Tibial nerve (tissue), 4 donors: ENCODE measurements at regions not wholly inside any gene's neighbourhood (a gene's known extent, or its start where the extent isn't known, plus 50 kb on each side); places are given as distances from the start of the nearest gene placed in this dataset.

ENCODE experiments used
- DNase-seq, 2 donors: peaks; one replicate each; pipeline ENCODE4 v3.0.0-alpha.2; 2019; ENCODE audit warnings: low spot score in 2 of 2
- H3K27ac ChIP-seq, 4 donors: fragments of 200-600 bp; sonication (generic) in 3 of 4; one replicate each; pipeline ENCODE4 v1.5.1; 2017 to 2019; ENCODE audit warnings: mild to moderate bottlenecking in 1 of 4
- H3K27me3 ChIP-seq, 2 donors: fragments of 200-600 bp; sonication (generic) in 1 of 2; one replicate each; pipeline versions ENCODE4 v1.5.1 to v1.6.0; 2017 to 2019
- H3K36me3 ChIP-seq, 3 donors: fragments of 200-600 bp; sonication (generic); one replicate each; pipeline ENCODE4 v1.5.1; 2018 to 2019
- H3K4me1 ChIP-seq, 4 donors: fragments of 200-600 bp; sonication (generic) in 3 of 4; one replicate each; pipeline ENCODE4 v1.5.1; 2017 to 2019
- H3K4me3 ChIP-seq, 4 donors: fragments of 200-600 bp; sonication (generic) in 3 of 4; one replicate each; pipeline ENCODE4 v1.5.1; 2017 to 2019; ENCODE audit warnings: mild to moderate bottlenecking in 1 of 4, moderate library complexity in 1 of 4
- H3K9me3 ChIP-seq, 4 donors: fragments of 200-600 bp; sonication (generic) in 3 of 4; one replicate each; pipeline ENCODE4 v1.5.1; 2017 to 2019
- CTCF ChIP-seq, 5 experiments: fragments of 200-600 bp in 3 of 5; fragments of 450-650 bp in 2 of 5; sonication (generic) in 3 of 5; IDR thresholded peaks; one replicate each; pipeline ENCODE4 v1.5.1; 2016 to 2019; ENCODE audit warnings: antibody characterized with exemption in 5 of 5, mild to moderate bottlenecking in 3 of 5, moderate library complexity in 2 of 5
- EP300 ChIP-seq, 2 donors: sonication (generic); formaldehyde crosslinking; IDR thresholded peaks; one replicate each; pipeline ENCODE4 v1.6.1; 2017; ENCODE audit warnings: antibody characterized with exemption in 2 of 2, mild to moderate bottlenecking in 1 of 2
- POLR2A ChIP-seq, 2 donors: fragments of 450-650 bp; IDR thresholded peaks; one replicate each; pipeline ENCODE4 v1.6.1; 2017; ENCODE audit warnings: antibody characterized with exemption in 2 of 2, mild to moderate bottlenecking in 2 of 2, moderate library complexity in 2 of 2
- WGBS, 2 donors: methylation state at CpG; one replicate each; pipeline ENCODE4 v1.1.5; 2018; 5-methylcytosine and 5-hydroxymethylcytosine counted together

- H3K4me1 ChIP-seq = peaks cover 0 to 7% (median 0%) of the 10 kb centered on the region in 4 donors
- 53 to 56% methylated on average over 18 of the region's 18 CpGs for WGBS, 2 donors
- TF ChIP-seq CTCF (IDR thresholded peaks at IDR 0.05) (peak in 1 of 5 experiments; percentile 15), EP300 (IDR thresholded peaks at IDR 0.05) (no peak)
- H3K36me3 ChIP-seq = no peaks in the 10 kb centered on the region
- no peaks in the 10 kb centered on the region for H3K27me3 ChIP-seq
- DNase-seq = peak in 1 of 2 donors; percentile 22
- peak overlapping the region in 1 of 4 donors; percentile 42 for H3K27ac ChIP-seq
- H3K9me3 ChIP-seq = no peaks in the 10 kb centered on the region
- H3K4me3 ChIP-seq = peak overlapping the region; percentile 1 to 25 (median 10)
These were observed 146.7 kb downstream of the TSN start for GRCh38 chr2:121902171-121902591.

GRCh38 chr2:121902616-121903015 lies 147.2 kb downstream of the TSN start:
- Histone ChIP-seq H3K27ac (peak overlapping the region in 1 of 4 donors; percentile 42), H3K4me3 (peak overlapping the region; percentile 1 to 25 (median 10)), H3K9me3 (no peaks in the 10 kb centered on the region), H3K4me1 (peaks cover 0 to 7% (median 0%) of the 10 kb centered on the region in 4 donors), H3K36me3 (no peaks in the 10 kb centered on the region), H3K27me3 (no peaks in the 10 kb centered on the region)
- WGBS, 2 donors = 40 to 47% methylated on average over 12 to 13 of the region's 13 CpGs
- no peak for DNase-seq
- TF ChIP-seq POLR2A (IDR thresholded peaks at IDR 0.05) (no peak), EP300 (IDR thresholded peaks at IDR 0.05) (no peak), CTCF (IDR thresholded peaks at IDR 0.05) (no peak)

GRCh38 chr2:121903037-121903689 lies 147.7 kb downstream of the TSN start:
- H3K4me3 ChIP-seq = peak overlapping the region in 2 of 4 donors; percentile 1 to 14
- H3K9me3 ChIP-seq = no peaks in the 10 kb centered on the region
- DNase-seq = no peak

GRCh38 chr2:121904656-121905055 lies 149.2 kb downstream of the TSN start:
- Histone ChIP-seq H3K9me3 (no peaks in the 10 kb centered on the region), H3K4me1 (peaks cover 0 to 7% (median 0%) of the 10 kb centered on the region in 4 donors), H3K4me3 (no peak overlapping the region), H3K36me3 (no peaks in the 10 kb centered on the region), H3K27ac (no peak overlapping the region), H3K27me3 (no peaks in the 10 kb centered on the region)
- DNase-seq = no peak
- TF ChIP-seq CTCF (IDR thresholded peaks at IDR 0.05) (no peak), POLR2A (IDR thresholded peaks at IDR 0.05) (no peak), EP300 (IDR thresholded peaks at IDR 0.05) (no peak)
- WGBS, 2 donors = 88 to 93% methylated on average over 2 of the region's 2 CpGs

More at GRCh38 chr2:121903037-121903689, 147.7 kb downstream of the TSN start:
- WGBS, 2 donors = 28 to 44% methylated on average over 13 to 14 of the region's 14 CpGs
- TF ChIP-seq POLR2A (IDR thresholded peaks at IDR 0.05) (no peak), EP300 (IDR thresholded peaks at IDR 0.05) (no peak), CTCF (IDR thresholded peaks at IDR 0.05) (no peak)
- Histone ChIP-seq H3K4me1 (peaks cover 0 to 7% (median 0%) of the 10 kb centered on the region in 4 donors), H3K27ac (peak overlapping the region in 1 of 4 donors; percentile 42), H3K27me3 (no peaks in the 10 kb centered on the region), H3K36me3 (no peaks in the 10 kb centered on the region)

GRCh38 chr2:121905201-121905600 lies 149.8 kb downstream of the TSN start:
- Histone ChIP-seq H3K36me3 (no peaks in the 10 kb centered on the region), H3K4me3 (no peak overlapping the region), H3K27ac (no peak overlapping the region), H3K27me3 (no peaks in the 10 kb centered on the region), H3K4me1 (peaks cover 0 to 7% (median 0%) of the 10 kb centered on the region in 4 donors), H3K9me3 (no peaks in the 10 kb centered on the region)
- DNase-seq = no peak
- no peak for TF ChIP-seq POLR2A (IDR thresholded peaks at IDR 0.05)
- no peak for TF ChIP-seq CTCF (IDR thresholded peaks at IDR 0.05)
- no peak for TF ChIP-seq EP300 (IDR thresholded peaks at IDR 0.05)
- WGBS, 2 donors = 89 to 92% methylated on average over 7 of the region's 7 CpGs
